ENCODE measurements at regions not wholly inside any gene's neighbourhood (a gene's known extent, or its start where the extent isn't known, plus 50 kb on each side); places are given as distances from the start of the nearest gene placed in this dataset.

- no peak for DNase-seq
Observed at GRCh38 chr11:33615751-33616150, 84.9 kb downstream of the C11orf91 start.

GRCh38 chr11:33613404-33613803, 87.2 kb downstream of the C11orf91 start:
- DNase-seq, result no peak

GRCh38 chr11:33610903-33611302, 89.7 kb downstream of the C11orf91 start:
- no peak for DNase-seq

GRCh38 chr11:33608386-33608785, 92.2 kb downstream of the C11orf91 start:
- DNase-seq, result no peak

GRCh38 chr11:33606762-33607161, 93.9 kb downstream of the C11orf91 start:
- DNase-seq, result no peak

- DNase-seq, result no peak
Observed at GRCh38 chr11:33605703-33606102, 94.9 kb downstream of the C11orf91 start.

- no peak for DNase-seq
Observed at GRCh38 chr11:33598426-33599069, 102.1 kb downstream of the C11orf91 start.

GRCh38 chr11:33594188-33594587, 106.4 kb downstream of the C11orf91 start:
- no peak for DNase-seq

- no peak for DNase-seq
Observed at GRCh38 chr11:33590441-33590840, 110.2 kb downstream of the C11orf91 start.

GRCh38 chr11:33588056-33588455, 112.6 kb downstream of the C11orf91 start:
- no peak for DNase-seq

- no peak for DNase-seq
Observed at GRCh38 chr11:33585586-33586209, 114.9 kb downstream of the C11orf91 start.

GRCh38 chr11:33582636-33583325, 117.8 kb downstream of the C11orf91 start:
- DNase-seq, result no peak

GRCh38 chr11:33579101-33579500, 121.5 kb downstream of the C11orf91 start:
- DNase-seq, result no peak

GRCh38 chr11:33577204-33577603, 123.4 kb downstream of the C11orf91 start:
- DNase-seq, result no peak

GRCh38 chr11:33575311-33575710, 125.3 kb downstream of the C11orf91 start:
- DNase-seq, result no peak

GRCh38 chr11:33574331-33574730, 126.3 kb downstream of the C11orf91 start:
- no peak for DNase-seq

- DNase-seq, result no peak
Observed at GRCh38 chr11:33569333-33569732, 131.3 kb downstream of the C11orf91 start.

GRCh38 chr11:33567004-33567403, 133.6 kb downstream of the C11orf91 start:
- DNase-seq, result no peak

- DNase-seq, result no peak
Observed at GRCh38 chr11:33564856-33565453, 135.7 kb downstream of the C11orf91 start.

GRCh38 chr11:33560729-33561128, 139.9 kb downstream of the C11orf91 start:
- no peak for DNase-seq

- no peak for DNase-seq
Observed at GRCh38 chr11:33559567-33559966, 141.1 kb downstream of the C11orf91 start.

GRCh38 chr11:33558097-33558496, 142.5 kb downstream of the C11orf91 start:
- no peak for DNase-seq

GRCh38 chr11:33557201-33557600, 143.4 kb downstream of the C11orf91 start:
- DNase-seq, result no peak

- no peak for DNase-seq
Observed at GRCh38 chr11:33554219-33554618, 146.4 kb downstream of the C11orf91 start.
